ENCODE measurements at regions not wholly inside any gene's neighbourhood (a gene's known extent, or its start where the extent isn't known, plus 50 kb on each side); places are given as distances from the start of the nearest gene placed in this dataset.

- TF ChIP-seq CTCF (IDR thresholded peaks at IDR 0.05) (no peak), POLR2A (IDR thresholded peaks at IDR 0.05) (no peak)
These were observed 647.6 kb downstream of the BRD1 start for GRCh38 chr22:49179886-49180682.

All from heart left ventricle (tissue), 13 donors.